ENCODE measurements at regions not wholly inside any gene's neighbourhood (a gene's known extent, or its start where the extent isn't known, plus 50 kb on each side); places are given as distances from the start of the nearest gene placed in this dataset.

DNA sequence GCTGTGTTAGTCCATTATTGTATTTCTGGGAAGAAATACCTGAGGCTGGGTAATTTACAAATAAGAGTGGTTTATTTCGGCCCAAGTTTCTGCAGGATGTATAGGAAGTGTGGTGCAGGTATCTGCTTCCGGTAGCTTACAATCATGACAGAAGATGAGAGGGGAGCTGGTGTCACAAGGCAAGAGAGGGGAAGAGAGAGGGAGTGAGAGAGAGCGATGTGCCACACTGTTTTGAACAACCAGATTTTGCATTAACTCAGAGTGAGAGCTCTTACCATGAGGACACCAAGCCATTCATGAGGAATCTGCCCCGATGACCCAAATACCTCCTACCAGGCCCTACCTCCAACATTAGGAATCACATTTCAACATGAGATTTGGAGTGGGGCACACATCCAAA is 627.6 kb upstream of the FRG1 start:
- TF ChIP-seq, protein P1, sequence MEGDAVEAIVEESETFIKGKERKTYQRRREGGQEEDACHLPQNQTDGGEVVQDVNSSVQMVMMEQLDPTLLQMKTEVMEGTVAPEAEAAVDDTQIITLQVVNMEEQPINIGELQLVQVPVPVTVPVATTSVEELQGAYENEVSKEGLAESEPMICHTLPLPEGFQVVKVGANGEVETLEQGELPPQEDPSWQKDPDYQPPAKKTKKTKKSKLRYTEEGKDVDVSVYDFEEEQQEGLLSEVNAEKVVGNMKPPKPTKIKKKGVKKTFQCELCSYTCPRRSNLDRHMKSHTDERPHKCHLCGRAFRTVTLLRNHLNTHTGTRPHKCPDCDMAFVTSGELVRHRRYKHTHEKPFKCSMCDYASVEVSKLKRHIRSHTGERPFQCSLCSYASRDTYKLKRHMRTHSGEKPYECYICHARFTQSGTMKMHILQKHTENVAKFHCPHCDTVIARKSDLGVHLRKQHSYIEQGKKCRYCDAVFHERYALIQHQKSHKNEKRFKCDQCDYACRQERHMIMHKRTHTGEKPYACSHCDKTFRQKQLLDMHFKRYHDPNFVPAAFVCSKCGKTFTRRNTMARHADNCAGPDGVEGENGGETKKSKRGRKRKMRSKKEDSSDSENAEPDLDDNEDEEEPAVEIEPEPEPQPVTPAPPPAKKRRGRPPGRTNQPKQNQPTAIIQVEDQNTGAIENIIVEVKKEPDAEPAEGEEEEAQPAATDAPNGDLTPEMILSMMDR (IDR thresholded peaks at IDR 0.05; ENCODE audit: insufficient read depth, low read depth, low read length, missing control alignments), result no peak
- no peak overlapping the region for H3K4me3 ChIP-seq (ENCODE audit: low read length)
- DNase-seq (ENCODE audit: low read depth), result no peak

DNA sequence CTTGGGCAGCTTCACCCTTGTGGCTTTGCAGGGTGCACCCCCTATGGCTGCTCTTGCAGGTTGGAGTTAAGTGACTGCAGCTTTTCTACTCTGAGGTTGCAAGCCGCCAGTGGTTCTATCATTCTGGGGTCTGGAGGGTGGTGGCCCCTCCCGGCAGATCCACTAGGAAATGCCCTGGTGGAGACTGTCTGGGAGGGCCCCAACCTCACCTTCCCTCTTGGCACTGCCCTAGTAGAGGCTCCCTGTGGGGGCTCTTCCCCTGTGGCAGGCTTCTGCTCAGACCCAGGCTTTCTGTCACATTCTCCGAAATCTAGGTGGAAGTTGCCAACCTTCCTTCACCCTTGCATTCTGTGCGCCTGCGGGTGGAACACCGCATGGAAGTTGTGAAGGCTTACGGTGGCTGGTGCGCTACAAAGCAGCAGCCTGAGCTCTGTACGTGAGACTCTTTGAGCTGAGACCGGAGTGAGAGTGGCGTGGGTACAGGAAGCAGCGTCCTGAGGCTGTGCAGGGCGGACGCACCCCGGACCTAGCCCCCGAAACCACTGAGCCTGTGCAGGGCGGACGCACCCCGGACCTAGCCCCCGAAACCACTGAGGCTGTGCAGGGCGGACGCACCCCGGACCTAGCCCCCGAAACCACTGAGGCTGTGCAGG is 626.7 kb upstream of the FRG1 start:
- TF ChIP-seq, protein P1 (IDR thresholded peaks at IDR 0.05; ENCODE audit: insufficient read depth, low read depth, low read length, missing control alignments), result no peak
- DNase-seq (ENCODE audit: low read depth), result no peak
- H3K4me3 ChIP-seq (ENCODE audit: low read length), result no peak overlapping the region

DNA sequence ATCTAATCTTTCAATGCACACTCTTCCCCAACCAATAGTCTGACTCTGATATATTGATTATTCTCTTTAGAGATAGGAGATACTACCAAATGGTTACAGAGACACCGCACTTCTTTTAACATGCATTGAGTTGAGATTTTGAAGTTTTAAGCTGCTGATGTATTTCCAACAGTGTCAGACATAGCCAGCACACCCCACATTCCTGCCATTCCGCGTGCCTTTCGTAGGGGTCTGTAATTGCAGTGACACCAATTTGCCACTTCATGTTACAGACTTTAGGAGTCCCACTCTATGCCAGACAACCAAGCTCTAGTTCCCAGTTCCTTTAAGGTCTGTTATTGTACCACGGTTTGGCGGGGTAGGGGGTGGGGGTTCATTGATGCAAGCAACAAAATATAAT is 618.2 kb upstream of the FRG1 start:
- TF ChIP-seq, protein P1 (IDR thresholded peaks at IDR 0.05; ENCODE audit: insufficient read depth, low read depth, low read length, missing control alignments), result no peak
- DNase-seq (ENCODE audit: low read depth), result no peak
- no peak overlapping the region for H3K4me3 ChIP-seq (ENCODE audit: low read length)

DNA sequence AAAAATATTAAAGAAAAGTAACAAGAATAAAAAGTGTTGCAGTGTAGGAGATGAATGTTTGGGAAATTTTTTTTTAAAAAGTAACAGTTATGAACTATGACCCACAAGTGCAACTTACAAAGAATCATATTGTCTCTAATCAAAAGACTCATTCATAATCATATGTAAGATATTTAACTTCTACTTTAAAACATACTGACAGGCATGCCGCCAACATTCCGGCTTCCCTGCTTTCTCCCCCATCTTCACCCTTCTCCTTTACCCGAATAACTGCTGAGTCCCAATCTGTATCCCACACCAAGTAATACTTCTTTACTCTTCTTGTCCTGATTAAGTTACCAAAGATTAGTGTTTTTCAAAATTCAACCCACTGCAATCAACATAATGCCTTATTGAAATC is 598.8 kb upstream of the FRG1 start:
- no peak for DNase-seq (ENCODE audit: low read depth)
- no peak overlapping the region for H3K4me3 ChIP-seq (ENCODE audit: low read length)
- TF ChIP-seq, protein P1 (IDR thresholded peaks at IDR 0.05; ENCODE audit: insufficient read depth, low read depth, low read length, missing control alignments), result no peak

DNA sequence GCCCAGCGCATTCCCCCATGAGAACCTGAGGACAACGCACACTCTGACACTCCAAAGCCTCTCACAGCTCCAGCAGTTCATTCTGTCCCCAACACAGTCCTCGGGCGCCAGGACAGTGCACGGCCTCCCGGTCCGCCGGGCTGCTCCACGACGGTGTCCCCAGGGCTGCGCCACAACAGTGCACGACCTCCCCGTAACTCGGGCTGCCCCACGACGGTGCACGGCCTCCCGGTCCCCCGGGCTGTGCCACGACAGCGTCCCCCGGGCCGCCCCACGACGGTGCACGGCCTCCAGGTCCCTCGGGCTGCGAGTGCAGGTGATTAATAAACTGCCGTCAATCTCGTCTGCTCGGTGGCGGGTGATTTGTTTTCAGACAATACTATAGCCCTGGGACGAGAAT is 585.1 kb upstream of the FRG1 start:
- no peak overlapping the region for H3K4me3 ChIP-seq (ENCODE audit: low read length)
- no peak for DNase-seq (ENCODE audit: low read depth)
- TF ChIP-seq, protein P1 (IDR thresholded peaks at IDR 0.05; ENCODE audit: insufficient read depth, low read depth, low read length, missing control alignments), result no peak

DNA sequence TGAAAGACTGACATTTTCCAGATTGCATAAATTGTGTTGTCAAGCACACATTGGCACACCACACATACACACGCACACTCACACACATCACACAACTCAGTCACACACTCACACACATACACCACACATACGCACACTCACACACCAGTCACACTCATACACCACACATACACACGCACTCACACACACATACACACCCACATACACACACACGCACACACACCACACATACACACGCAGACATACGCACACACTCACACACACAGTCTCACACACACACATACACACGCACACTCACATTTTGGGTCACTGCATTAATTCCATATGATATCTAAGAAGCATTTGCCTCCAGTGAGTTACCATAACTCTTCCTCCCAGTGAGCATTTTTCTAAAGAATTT is 578.3 kb upstream of the FRG1 start:
- DNase-seq (ENCODE audit: low read depth), result no peak
- TF ChIP-seq, protein P1 (IDR thresholded peaks at IDR 0.05; ENCODE audit: insufficient read depth, low read depth, low read length, missing control alignments), result no peak
- H3K4me3 ChIP-seq (ENCODE audit: low read length), result no peak overlapping the region

DNA sequence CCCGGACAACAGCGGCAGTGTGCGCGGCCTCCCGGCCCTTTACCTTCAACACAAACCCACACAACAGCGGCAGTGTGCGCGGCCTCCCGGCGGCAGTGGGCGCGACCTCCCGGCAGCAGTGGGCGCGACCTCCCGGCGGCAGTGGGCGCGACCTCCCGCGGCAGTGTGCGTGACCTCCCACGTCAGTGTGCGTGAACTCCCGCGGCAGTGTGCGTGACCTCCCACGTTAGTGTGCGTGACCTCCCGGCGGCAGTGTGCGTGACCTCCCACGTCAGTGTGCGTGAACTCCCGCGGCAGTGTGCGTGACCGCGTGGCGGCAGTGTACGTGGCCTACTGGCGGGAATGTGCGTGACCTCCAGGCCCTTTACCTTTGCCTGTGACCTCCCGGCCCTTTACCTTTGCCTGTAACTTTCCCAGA is 576.6 kb upstream of the FRG1 start:
- no peak for DNase-seq (ENCODE audit: low read depth)
- TF ChIP-seq, protein P1 (IDR thresholded peaks at IDR 0.05; ENCODE audit: insufficient read depth, low read depth, low read length, missing control alignments), result no peak
- no peak overlapping the region for H3K4me3 ChIP-seq (ENCODE audit: low read length)
